GM18511 (cell line): ENCODE measurements at regions not wholly inside any gene's neighbourhood (a gene's known extent, or its start where the extent isn't known, plus 50 kb on each side); places are given as distances from the start of the nearest gene placed in this dataset.
A peak's percentile ranks its signal among the peaks of the same experiment; 100 is the strongest.

ENCODE experiments used
- ATAC-seq: cut with Tn5 transposase; IDR thresholded peaks from one replicate; pipeline ENCODE4 v1.9.1; 2021; ENCODE audit warnings: mild to moderate bottlenecking, moderate library complexity; ENCODE audit not compliant: unreplicated experiment

DNA sequence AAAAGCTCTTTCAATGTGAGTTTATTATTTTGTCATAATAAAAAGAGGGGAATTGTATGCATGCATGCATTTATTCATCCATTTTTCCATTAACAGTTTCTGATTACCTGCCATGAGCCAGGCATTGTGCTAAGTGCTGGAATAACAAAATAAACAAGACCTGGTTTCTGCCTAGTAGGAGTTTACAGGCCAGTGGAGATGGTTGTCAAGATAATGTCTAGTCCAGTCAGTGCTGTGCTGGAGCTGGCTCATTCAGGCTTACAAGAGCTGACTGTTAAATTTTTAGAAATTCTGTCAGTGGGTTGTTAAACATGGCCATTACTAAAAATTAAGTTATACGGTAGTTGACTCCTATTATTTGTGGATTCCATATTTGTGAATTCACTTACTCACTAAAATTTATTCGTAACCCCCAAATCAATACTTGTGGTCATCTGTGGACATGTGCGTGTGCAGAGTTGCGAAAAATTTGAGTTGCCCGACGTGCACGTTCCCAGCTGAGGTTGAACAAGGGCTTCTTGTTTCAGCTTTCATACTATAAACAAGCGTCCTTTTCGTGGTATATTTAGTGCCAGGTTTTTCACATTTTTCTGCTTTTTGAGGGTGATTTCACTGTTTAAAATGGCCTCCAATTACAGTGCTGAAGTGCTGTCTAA lies 172.3 kb upstream of the RPS6KA3 start:
- no peak for ATAC-seq

DNA sequence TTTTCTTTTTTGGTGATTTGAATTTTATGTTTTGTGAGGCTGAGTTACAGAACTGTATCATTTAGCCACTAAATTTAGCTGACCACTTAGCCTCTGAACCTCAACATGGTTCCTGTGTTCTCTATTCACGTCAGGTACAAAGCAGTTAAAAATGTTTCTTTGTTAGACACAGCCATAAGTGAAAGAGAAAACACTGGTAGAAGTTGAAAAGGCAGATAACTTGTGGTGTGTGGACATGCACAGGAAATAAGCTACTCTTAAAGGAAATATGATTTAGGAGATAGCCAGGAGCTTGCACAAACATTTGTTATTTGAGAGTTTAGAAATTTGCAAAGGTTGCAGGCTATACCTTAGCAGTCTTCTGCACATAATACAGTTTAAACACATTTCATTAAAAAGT lies 171.0 kb upstream of the RPS6KA3 start:
- ATAC-seq, result no peak

DNA sequence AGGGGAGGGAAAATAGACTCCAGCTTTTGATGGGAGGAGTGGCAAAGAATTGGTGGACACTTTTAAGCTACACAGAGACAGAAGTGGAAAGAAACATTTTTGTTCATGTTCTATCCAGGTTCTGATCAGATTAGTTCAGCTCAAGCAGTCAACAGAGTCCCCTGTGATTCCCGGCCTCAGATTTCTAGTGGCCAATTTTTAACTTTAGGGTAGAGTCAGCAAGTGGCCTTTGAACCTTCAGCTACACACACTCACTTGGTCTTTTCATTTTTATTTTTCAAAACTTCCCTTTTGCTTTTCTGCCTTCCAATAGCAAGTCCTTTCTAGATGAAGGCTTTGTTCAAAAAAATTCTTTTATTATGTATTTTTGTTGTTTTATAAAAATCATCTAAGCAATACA lies 169.2 kb upstream of the RPS6KA3 start:
- no peak for ATAC-seq

- no peak for ATAC-seq
Observed at GRCh38 chrX:20434986-20435385, 168.3 kb upstream of the RPS6KA3 start.

DNA sequence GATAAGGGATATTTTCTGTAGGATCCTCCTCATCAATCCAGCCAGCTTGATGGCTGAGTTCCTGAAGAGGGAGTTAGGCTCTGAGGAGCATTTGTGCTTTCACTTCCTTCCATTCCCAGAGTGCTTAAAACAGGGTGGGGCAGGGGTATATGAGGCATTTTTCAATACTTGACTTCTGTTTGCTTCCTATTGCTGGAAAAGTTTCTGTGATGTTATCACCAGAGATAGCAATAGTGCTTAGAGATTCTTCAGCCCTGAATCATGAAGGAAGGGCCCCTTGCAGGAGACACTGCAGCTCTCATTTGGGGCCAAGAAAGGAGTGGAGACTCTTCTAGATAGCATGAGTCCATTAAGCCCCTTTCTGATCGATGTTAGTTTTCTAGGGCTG lies 166.7 kb upstream of the RPS6KA3 start:
- ATAC-seq, result peak; percentile 17

- ATAC-seq, result peak; percentile 46
Observed at GRCh38 chrX:20432746-20433387, 166.2 kb upstream of the RPS6KA3 start.

DNA sequence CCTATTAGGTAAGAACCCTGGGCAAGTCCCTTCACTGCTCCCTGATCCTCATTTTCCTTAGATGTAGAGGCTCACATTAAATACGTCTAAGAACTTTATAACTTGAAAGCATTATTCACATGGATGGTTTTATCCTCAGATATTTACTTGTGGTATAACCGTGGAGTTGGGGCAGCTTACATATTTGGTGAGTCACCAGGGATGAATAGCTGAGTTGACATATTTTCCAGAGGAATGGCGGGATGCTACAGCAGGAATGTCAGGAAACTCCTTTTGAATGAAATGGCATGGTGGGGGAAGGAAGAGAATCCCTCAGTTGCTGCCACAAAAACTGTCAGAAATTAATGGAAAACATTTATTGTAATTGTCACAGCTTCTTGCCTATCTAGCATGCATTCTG lies 165.3 kb upstream of the RPS6KA3 start:
- no peak for ATAC-seq

DNA sequence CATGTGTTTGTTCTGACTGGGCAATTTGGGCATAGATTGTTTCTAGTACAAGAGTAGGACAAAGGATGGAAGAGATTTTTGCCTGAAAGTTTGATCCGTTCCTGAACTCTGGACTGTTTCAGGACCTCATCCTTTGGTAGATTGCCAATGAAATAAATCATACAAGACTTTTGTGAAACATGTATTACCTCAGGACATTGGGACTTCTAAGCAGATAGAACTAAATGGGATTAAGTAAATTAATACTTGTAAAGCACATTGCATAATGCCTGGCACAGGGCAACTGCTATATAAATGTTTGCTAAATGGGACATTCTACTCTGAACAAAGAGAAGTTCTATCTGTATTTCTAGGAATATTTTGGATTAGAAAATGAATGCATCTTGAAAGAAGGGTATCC lies 164.8 kb upstream of the RPS6KA3 start:
- no peak for ATAC-seq

- peak; percentile 75 for ATAC-seq
Observed at GRCh38 chrX:20427173-20427770, 160.6 kb upstream of the RPS6KA3 start.

- ATAC-seq, result no peak
Observed at GRCh38 chrX:20421697-20422096, 155.0 kb upstream of the RPS6KA3 start.

- ATAC-seq, result no peak
Observed at GRCh38 chrX:20421275-20421674, 154.6 kb upstream of the RPS6KA3 start.

- ATAC-seq, result no peak
Observed at GRCh38 chrX:20420058-20420457, 153.3 kb upstream of the RPS6KA3 start.

DNA sequence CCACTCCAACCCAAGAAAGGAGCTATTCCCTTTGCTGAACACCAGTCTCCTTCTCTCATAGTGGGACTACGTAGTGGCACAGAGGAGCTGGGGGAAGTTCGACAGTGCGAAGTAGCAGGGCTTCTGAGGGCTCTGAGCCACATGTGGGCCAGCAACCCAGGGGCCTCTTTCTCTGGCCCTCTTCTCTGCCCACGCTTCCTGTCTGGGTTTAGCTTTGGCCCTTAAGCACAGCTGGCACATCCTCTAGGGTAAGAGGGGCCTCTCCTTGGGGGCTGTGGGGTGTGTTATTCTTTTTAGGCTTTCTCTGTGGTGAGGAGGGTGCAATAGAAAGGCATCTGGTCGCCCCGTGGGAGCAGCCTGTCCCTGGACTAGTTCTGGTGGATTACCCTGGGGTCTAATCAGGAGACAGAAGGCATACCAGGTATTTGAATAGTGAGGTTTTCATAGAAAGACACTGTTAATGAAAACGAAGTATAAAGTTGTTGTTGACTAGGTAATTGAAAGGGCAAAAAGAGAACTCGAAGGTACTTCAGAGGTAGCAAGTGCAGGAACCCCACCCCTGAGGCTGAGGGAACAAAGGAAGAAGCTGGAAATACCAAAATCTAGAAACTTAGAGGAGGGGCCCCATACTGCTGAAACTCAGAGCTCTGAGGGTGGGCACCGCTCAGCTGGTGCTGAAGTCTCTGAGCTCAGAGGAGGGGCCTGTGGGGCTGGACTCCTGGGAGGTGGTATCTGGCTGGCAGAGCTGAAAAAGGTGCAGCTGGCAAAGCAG lies 151.9 kb upstream of the RPS6KA3 start:
- peak; percentile 94 for ATAC-seq

GRCh38 chrX:20414762-20415445 lies 148.2 kb upstream of the RPS6KA3 start:
- no peak for ATAC-seq

DNA sequence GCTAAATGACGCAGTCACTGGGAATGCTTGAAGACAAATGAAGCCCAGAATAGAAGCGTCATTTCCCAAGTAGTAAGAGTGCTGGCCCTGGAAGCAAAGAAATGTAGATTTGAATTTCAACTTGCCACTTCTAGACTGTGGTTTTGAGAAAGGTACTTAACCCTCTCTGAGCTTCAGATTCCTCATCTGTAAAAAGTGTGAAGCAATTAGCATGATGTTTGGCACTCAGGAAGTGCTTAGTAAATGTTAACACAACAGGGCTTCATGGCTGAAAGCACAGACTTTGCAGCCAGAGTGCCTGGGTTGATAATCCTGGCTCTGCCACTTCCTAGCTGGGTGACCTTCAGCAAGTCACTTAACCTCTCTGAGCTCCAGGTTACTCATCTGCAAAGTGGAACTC lies 147.4 kb upstream of the RPS6KA3 start:
- ATAC-seq, result no peak

- ATAC-seq, result peak; percentile 90
Observed at GRCh38 chrX:20412871-20413486, 146.3 kb upstream of the RPS6KA3 start.

DNA sequence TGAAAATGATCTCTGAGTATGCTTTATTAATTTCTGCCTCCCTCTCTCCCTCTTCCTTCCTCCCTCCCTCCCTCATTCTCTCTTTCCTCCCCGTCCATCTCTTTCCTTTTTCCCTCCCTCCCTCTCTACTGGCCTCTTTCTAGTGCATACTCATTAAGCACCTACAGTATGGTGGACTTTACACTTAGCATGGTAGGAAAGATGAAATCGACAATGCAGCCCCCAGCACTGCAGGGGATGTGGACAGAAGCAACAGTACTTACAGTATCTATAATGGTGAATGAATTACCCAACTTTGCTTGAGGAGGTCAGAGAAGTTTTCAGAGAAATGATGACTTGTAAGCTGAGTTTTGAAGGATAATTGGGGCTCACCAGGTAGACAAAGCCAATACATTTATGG lies 143.8 kb upstream of the RPS6KA3 start:
- ATAC-seq, result no peak

DNA sequence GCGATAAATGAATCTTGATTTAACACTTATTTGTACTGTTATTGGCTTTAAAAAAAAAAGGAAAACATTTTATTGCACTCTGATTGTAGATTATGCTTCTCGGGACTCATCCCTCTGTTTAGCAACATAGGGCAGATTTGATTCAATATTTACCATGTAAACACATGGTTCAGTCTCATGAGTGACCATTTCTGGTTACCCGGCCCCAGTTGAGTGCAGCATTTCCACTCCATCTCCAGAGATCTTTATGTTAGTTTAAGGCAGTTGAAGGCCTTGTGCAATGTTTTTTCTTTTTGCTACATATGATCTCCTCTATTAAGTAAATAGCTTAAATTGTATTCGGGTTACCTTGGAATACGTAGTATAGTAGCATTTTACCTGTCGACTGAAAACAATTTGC lies 143.3 kb upstream of the RPS6KA3 start:
- no peak for ATAC-seq

DNA sequence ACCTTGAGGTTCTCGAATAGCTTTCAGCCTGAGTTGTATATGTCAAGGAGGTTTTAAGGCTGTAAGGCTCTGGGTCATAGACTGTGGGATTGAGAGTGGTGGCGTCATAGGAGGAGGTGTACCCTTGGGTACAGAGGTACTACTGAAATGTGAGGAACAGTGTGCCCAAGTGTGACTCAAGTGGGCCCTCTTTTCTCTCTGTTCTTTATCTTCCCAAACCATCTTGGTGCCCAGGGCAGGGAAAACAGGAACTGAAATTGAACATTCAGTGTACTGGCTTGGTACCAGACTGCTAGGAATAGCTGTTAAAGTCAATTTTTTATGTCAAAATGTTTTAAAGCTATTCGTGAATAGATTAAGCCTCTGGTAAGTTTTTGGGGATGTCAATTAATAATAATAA lies 136.2 kb upstream of the RPS6KA3 start:
- no peak for ATAC-seq

GRCh38 chrX:20399728-20400414 lies 133.2 kb upstream of the RPS6KA3 start:
- no peak for ATAC-seq
